Natural killer cell treated with Interleukin-12 subunit alpha and Interleukin-12 subunit beta and Interleukin-15 and Interleukin-18, amount 100 ng/mL, for 72 hours (primary cell): ENCODE measurements at regions not wholly inside any gene's neighbourhood (a gene's known extent, or its start where the extent isn't known, plus 50 kb on each side); places are given as distances from the start of the nearest gene placed in this dataset.

Experiments
- ATAC-seq, 2 donors: fragments of 150-1000 bp; cut with Tn5 transposase in 1 of 2; sonication (Bioruptor Pico), chemical (Tn5 transposase) in 1 of 2; 2 replicates each; pipeline ENCODE4 v1.10.0; 2021
- DNase-seq: peaks from one replicate; pipeline ENCODE4 v3.0.0; 2022; ENCODE audit warnings: low spot score
- H3K27ac Mint-ChIP-seq, 2 donors: 1 replicate in 1 of 2; 2 replicates in 1 of 2; pipeline ENCODE4 v1.8.0; 2022; ENCODE audit warnings: mixed read lengths in 2 of 2, mild to moderate bottlenecking in 1 of 2, moderate library complexity in 1 of 2
- H3K27me3 Mint-ChIP-seq, 2 donors: 1 replicate in 1 of 2; 2 replicates in 1 of 2; pipeline ENCODE4 v1.8.0; 2022; ENCODE audit warnings: mixed read lengths in 2 of 2
- H3K36me3 Mint-ChIP-seq: one replicate; pipeline ENCODE4 v1.8.0; 2022; ENCODE audit warnings: mixed read lengths
- H3K4me1 Mint-ChIP-seq, 2 donors: 1 replicate in 1 of 2; 2 replicates in 1 of 2; pipeline ENCODE4 v1.8.0; 2022; ENCODE audit warnings: low read depth in 2 of 2, mixed read lengths in 2 of 2, mild to moderate bottlenecking in 1 of 2
- H3K4me3 Mint-ChIP-seq: one replicate; pipeline ENCODE4 v1.8.0; 2022; ENCODE audit warnings: mixed read lengths
- H3K9me3 Mint-ChIP-seq: 2 replicates; pipeline ENCODE4 v1.8.0; 2022; ENCODE audit warnings: mixed read lengths

- H3K36me3 Mint-ChIP-seq, result peaks cover 5% of the 10 kb centered on the region
- no peak for DNase-seq
- H3K27ac Mint-ChIP-seq, result no peak overlapping the region
- H3K27me3 Mint-ChIP-seq, result peaks cover 16 to 35% of the 10 kb centered on the region in 2 donors
- no peak overlapping the region for H3K4me3 Mint-ChIP-seq
- H3K4me1 Mint-ChIP-seq, result no peaks in the 10 kb centered on the region
- ATAC-seq, result no peak
- no peaks in the 10 kb centered on the region for H3K9me3 Mint-ChIP-seq
Measured at GRCh38 chr1:5585256-5585655, 407.0 kb downstream of the NPHP4 start.

GRCh38 chr1:5580926-5581325 lies 411.3 kb downstream of the NPHP4 start:
- Mint-ChIP-seq H3K9me3 (no peaks in the 10 kb centered on the region), H3K27ac (no peak overlapping the region), H3K4me3 (no peak overlapping the region), H3K4me1 (no peaks in the 10 kb centered on the region), H3K36me3 (no peaks in the 10 kb centered on the region), H3K27me3 (peaks cover 17 to 28% of the 10 kb centered on the region in 2 donors)
- ATAC-seq (no peak), DNase-seq (no peak)

GRCh38 chr1:5579966-5580365 lies 412.3 kb downstream of the NPHP4 start:
- ATAC-seq (no peak), DNase-seq (no peak)
- Mint-ChIP-seq H3K36me3 (no peaks in the 10 kb centered on the region), H3K27ac (no peak overlapping the region), H3K27me3 (peaks cover 17 to 30% of the 10 kb centered on the region in 2 donors), H3K4me1 (no peaks in the 10 kb centered on the region), H3K9me3 (no peaks in the 10 kb centered on the region), H3K4me3 (no peak overlapping the region)

GRCh38 chr1:5578690-5579089 lies 413.5 kb downstream of the NPHP4 start:
- DNase-seq (no peak), ATAC-seq (no peak)
- Mint-ChIP-seq H3K27ac (no peak overlapping the region), H3K4me1 (no peaks in the 10 kb centered on the region), H3K36me3 (no peaks in the 10 kb centered on the region), H3K9me3 (no peaks in the 10 kb centered on the region), H3K4me3 (no peak overlapping the region), H3K27me3 (peaks cover 17 to 35% of the 10 kb centered on the region in 2 donors)

GRCh38 chr1:5577255-5578040 lies 414.8 kb downstream of the NPHP4 start:
- ATAC-seq (no peak), DNase-seq (no peak)
- Mint-ChIP-seq H3K9me3 (no peaks in the 10 kb centered on the region), H3K4me3 (no peak overlapping the region), H3K27ac (no peak overlapping the region), H3K27me3 (peaks cover 19 to 29% of the 10 kb centered on the region in 2 donors), H3K4me1 (no peaks in the 10 kb centered on the region), H3K36me3 (no peaks in the 10 kb centered on the region)

- H3K36me3 Mint-ChIP-seq, result no peaks in the 10 kb centered on the region
- ATAC-seq (no peak), DNase-seq (no peak)
- no peaks in the 10 kb centered on the region for H3K9me3 Mint-ChIP-seq
- no peaks in the 10 kb centered on the region for H3K4me1 Mint-ChIP-seq
- no peak overlapping the region for H3K4me3 Mint-ChIP-seq
- peaks cover 21 to 28% of the 10 kb centered on the region in 2 donors for H3K27me3 Mint-ChIP-seq
- H3K27ac Mint-ChIP-seq, result no peak overlapping the region
Measured at GRCh38 chr1:5576673-5577065, 415.6 kb downstream of the NPHP4 start.

GRCh38 chr1:5576011-5576672 lies 416.1 kb downstream of the NPHP4 start:
- DNase-seq, result no peak
- ATAC-seq, result no peak
- H3K27ac Mint-ChIP-seq, result no peak overlapping the region
- H3K36me3 Mint-ChIP-seq, result no peaks in the 10 kb centered on the region
- H3K27me3 Mint-ChIP-seq, result peaks cover 21 to 29% of the 10 kb centered on the region in 2 donors
- H3K9me3 Mint-ChIP-seq, result no peaks in the 10 kb centered on the region
- H3K4me3 Mint-ChIP-seq, result no peak overlapping the region
- no peaks in the 10 kb centered on the region for H3K4me1 Mint-ChIP-seq

GRCh38 chr1:5575396-5575940 lies 416.8 kb downstream of the NPHP4 start:
- H3K4me3 Mint-ChIP-seq, result no peak overlapping the region
- no peaks in the 10 kb centered on the region for H3K4me1 Mint-ChIP-seq
- H3K27ac Mint-ChIP-seq, result no peak overlapping the region
- peaks cover 21 to 36% of the 10 kb centered on the region in 2 donors for H3K27me3 Mint-ChIP-seq
- DNase-seq, result no peak
- no peak for ATAC-seq
- no peaks in the 10 kb centered on the region for H3K9me3 Mint-ChIP-seq
- no peaks in the 10 kb centered on the region for H3K36me3 Mint-ChIP-seq

- Mint-ChIP-seq H3K36me3 (no peaks in the 10 kb centered on the region), H3K4me3 (no peak overlapping the region), H3K9me3 (no peaks in the 10 kb centered on the region), H3K27ac (no peak overlapping the region), H3K4me1 (no peaks in the 10 kb centered on the region), H3K27me3 (peaks cover 21 to 36% of the 10 kb centered on the region in 2 donors)
- no peak for DNase-seq
- peak in 1 of 2 donors; percentile 16 for ATAC-seq
Measured at GRCh38 chr1:5574641-5575040, 417.6 kb downstream of the NPHP4 start.

GRCh38 chr1:5572794-5573193 lies 419.4 kb downstream of the NPHP4 start:
- no peak for DNase-seq
- Mint-ChIP-seq H3K4me3 (no peak overlapping the region), H3K36me3 (no peaks in the 10 kb centered on the region), H3K4me1 (no peaks in the 10 kb centered on the region), H3K27ac (no peak overlapping the region), H3K9me3 (no peaks in the 10 kb centered on the region), H3K27me3 (peaks cover 19 to 25% of the 10 kb centered on the region in 2 donors)
- ATAC-seq, result no peak

- Mint-ChIP-seq H3K27me3 (peaks cover 19 to 24% of the 10 kb centered on the region in 2 donors), H3K4me3 (no peak overlapping the region), H3K9me3 (no peaks in the 10 kb centered on the region), H3K36me3 (no peaks in the 10 kb centered on the region), H3K27ac (no peak overlapping the region), H3K4me1 (no peaks in the 10 kb centered on the region)
- DNase-seq (no peak), ATAC-seq (no peak)
Measured at GRCh38 chr1:5571861-5572401, 420.3 kb downstream of the NPHP4 start.

- no peak for DNase-seq
- ATAC-seq, result no peak
- Mint-ChIP-seq H3K9me3 (no peaks in the 10 kb centered on the region), H3K4me3 (no peak overlapping the region), H3K36me3 (no peaks in the 10 kb centered on the region), H3K4me1 (no peaks in the 10 kb centered on the region), H3K27ac (no peak overlapping the region), H3K27me3 (peaks cover 19 to 24% of the 10 kb centered on the region in 2 donors)
Measured at GRCh38 chr1:5571438-5571837, 420.8 kb downstream of the NPHP4 start.

- Mint-ChIP-seq H3K27me3 (peaks cover 19 to 24% of the 10 kb centered on the region in 2 donors), H3K9me3 (no peaks in the 10 kb centered on the region)
Measured at GRCh38 chr1:5570931-5571330, 421.3 kb downstream of the NPHP4 start.

GRCh38 chr1:5568321-5568720 lies 423.9 kb downstream of the NPHP4 start:
- no peak overlapping the region for H3K4me3 Mint-ChIP-seq
- no peak for DNase-seq
- no peaks in the 10 kb centered on the region for H3K9me3 Mint-ChIP-seq
- ATAC-seq, result no peak
- peaks cover 11 to 14% of the 10 kb centered on the region in 2 donors for H3K27me3 Mint-ChIP-seq
- H3K27ac Mint-ChIP-seq, result no peak overlapping the region
- H3K4me1 Mint-ChIP-seq, result no peaks in the 10 kb centered on the region
- no peaks in the 10 kb centered on the region for H3K36me3 Mint-ChIP-seq

More at GRCh38 chr1:5570931-5571330, 421.3 kb downstream of the NPHP4 start:
- H3K4me1 Mint-ChIP-seq, result no peaks in the 10 kb centered on the region
- DNase-seq (no peak), ATAC-seq (no peak)
- no peak overlapping the region for H3K4me3 Mint-ChIP-seq
- H3K36me3 Mint-ChIP-seq, result no peaks in the 10 kb centered on the region
- no peak overlapping the region for H3K27ac Mint-ChIP-seq
